ENCODE measurements at regions not wholly inside any gene's neighbourhood (a gene's known extent, or its start where the extent isn't known, plus 50 kb on each side); places are given as distances from the start of the nearest gene placed in this dataset.

GRCh38 chr4:152021788-152022438, 261.1 kb upstream of the GATB start:
- Histone ChIP-seq H3K27ac (ENCODE audit: low read length) (no peak overlapping the region), H4K20me1 (ENCODE audit: low read length) (no peaks in the 10 kb centered on the region), H3K9ac (ENCODE audit: low read length) (no peak overlapping the region), H2AFZ (ENCODE audit: low read length) (no peak overlapping the region), H3F3A (ENCODE audit: low read length, unreplicated experiment) (no peaks in the 10 kb centered on the region), H3K4me1 (ENCODE audit: insufficient read depth, low read length) (peaks cover 8% of the 10 kb centered on the region; the same call in 1 of the 2 replicates), H3K4me3 (ENCODE audit: low read length) (no peak overlapping the region), H3K79me2 (ENCODE audit: low read length) (no peaks in the 10 kb centered on the region), H3K36me3 (ENCODE audit: low read depth, low read length) (no peaks in the 10 kb centered on the region), H3K9me3 (ENCODE audit: low read length) (no peaks in the 10 kb centered on the region), H3K27me3 (ENCODE audit: low read length) (no peaks in the 10 kb centered on the region), H3K4me2 (ENCODE audit: low read length) (no peak overlapping the region), H3K9me2 (replicated peaks; ENCODE audit: low read length) (no peaks in the 10 kb centered on the region)
- POLR2A ChIA-PET (ENCODE audit: unreplicated experiment): no interaction called here
- intact Hi-C loops (cut with micrococcal nuclease): no loop called here
- ATAC-seq: no peak
- TF ChIP-seq EZH2 (IDR thresholded peaks at IDR 0.05; ENCODE audit: low read length, unreplicated experiment): no peak
- TF ChIP-seq EZH2phosphoT487 (IDR thresholded peaks at IDR 0.05; ENCODE audit: borderline replicate concordance, low read length): no peak
- no peak for TF ChIP-seq CTCF (conservative IDR thresholded peaks at IDR 0.05; ENCODE audit: low read depth, low read length)
- BruUV-seq (replicated peaks): no TSS peak
- no peak for DNase-seq
- CTCF ChIA-PET: no interaction called here

GRCh38 chr4:152020073-152020472, 259.3 kb upstream of the GATB start:
- H3K4me3 ChIP-seq (ENCODE audit: low read length): no peak overlapping the region
- intact Hi-C loops (cut with micrococcal nuclease): no loop called here
- ChIA-PET POLR2A (ENCODE audit: unreplicated experiment) (no interaction called here), CTCF (no interaction called here)
- no TSS peak for BruUV-seq (replicated peaks)
- H4K20me1 ChIP-seq (ENCODE audit: low read length): no peaks in the 10 kb centered on the region
- DNase-seq (no peak), ATAC-seq (no peak)
- no peaks in the 10 kb centered on the region for H3K27me3 ChIP-seq (ENCODE audit: low read length)
- no peak overlapping the region for H2AFZ ChIP-seq (ENCODE audit: low read length)
- H3K4me2 ChIP-seq (ENCODE audit: low read length): no peak overlapping the region
- no peaks in the 10 kb centered on the region for H3F3A ChIP-seq (ENCODE audit: low read length, unreplicated experiment)
- H3K79me2 ChIP-seq (ENCODE audit: low read length): no peaks in the 10 kb centered on the region
- no peak overlapping the region for H3K27ac ChIP-seq (ENCODE audit: low read length)
- H3K9me3 ChIP-seq (ENCODE audit: low read length): no peaks in the 10 kb centered on the region
- no peak overlapping the region for H3K9ac ChIP-seq (ENCODE audit: low read length)
- H3K4me1 ChIP-seq (ENCODE audit: insufficient read depth, low read length): peaks cover 5% of the 10 kb centered on the region; the same call in 1 of the 2 replicates
- TF ChIP-seq EZH2 (IDR thresholded peaks at IDR 0.05; ENCODE audit: low read length, unreplicated experiment) (no peak), CTCF (conservative IDR thresholded peaks at IDR 0.05; ENCODE audit: low read depth, low read length) (no peak), EZH2phosphoT487 (IDR thresholded peaks at IDR 0.05; ENCODE audit: borderline replicate concordance, low read length) (no peak)
- no peaks in the 10 kb centered on the region for H3K9me2 ChIP-seq (replicated peaks; ENCODE audit: low read length)
- H3K36me3 ChIP-seq (ENCODE audit: low read depth, low read length): no peaks in the 10 kb centered on the region

- no TSS peak for BruUV-seq (replicated peaks)
- intact Hi-C loops (cut with micrococcal nuclease): no loop called here
These were observed 255.5 kb upstream of the GATB start for GRCh38 chr4:152016303-152016620.

More at GRCh38 chr4:152016303-152016620, 255.5 kb upstream of the GATB start:
- ATAC-seq: no peak
- H2AFZ ChIP-seq (ENCODE audit: low read length): no peak overlapping the region
- H3K9me2 ChIP-seq (replicated peaks; ENCODE audit: low read length): no peaks in the 10 kb centered on the region
- H3K27me3 ChIP-seq (ENCODE audit: low read length): no peaks in the 10 kb centered on the region
- no peaks in the 10 kb centered on the region for H3K36me3 ChIP-seq (ENCODE audit: low read depth, low read length)
- no peaks in the 10 kb centered on the region for H4K20me1 ChIP-seq (ENCODE audit: low read length)
- no peak overlapping the region for H3K9ac ChIP-seq (ENCODE audit: low read length)
- H3K9me3 ChIP-seq (ENCODE audit: low read length): no peaks in the 10 kb centered on the region
- CTCF ChIA-PET: no interaction called here
- H3K4me2 ChIP-seq (ENCODE audit: low read length): no peak overlapping the region
- no peak for DNase-seq
- H3K4me3 ChIP-seq (ENCODE audit: low read length): no peak overlapping the region
- H3K4me1 ChIP-seq (ENCODE audit: insufficient read depth, low read length): peaks cover 13% of the 10 kb centered on the region
- no peak for TF ChIP-seq CTCF (conservative IDR thresholded peaks at IDR 0.05; ENCODE audit: low read depth, low read length)
- TF ChIP-seq EZH2 (IDR thresholded peaks at IDR 0.05; ENCODE audit: low read length, unreplicated experiment): no peak
- TF ChIP-seq EZH2phosphoT487 (IDR thresholded peaks at IDR 0.05; ENCODE audit: borderline replicate concordance, low read length): no peak
- POLR2A ChIA-PET (ENCODE audit: unreplicated experiment): no interaction called here
- H3K79me2 ChIP-seq (ENCODE audit: low read length): no peaks in the 10 kb centered on the region
- peaks cover 7% of the 10 kb centered on the region for H3F3A ChIP-seq (ENCODE audit: low read length, unreplicated experiment)
- H3K27ac ChIP-seq (ENCODE audit: low read length): no peak overlapping the region

All from PC-3 (cell line).